Coronary artery (tissue), 2 donors: ENCODE measurements at regions not wholly inside any gene's neighbourhood (a gene's known extent, or its start where the extent isn't known, plus 50 kb on each side); places are given as distances from the start of the nearest gene placed in this dataset.

Source experiments
- DNase-seq: peaks from one replicate; pipeline ENCODE4 v3.0.0-alpha.2; 2017; ENCODE audit warnings: low spot score
- H3K27ac ChIP-seq, 2 donors: fragments of 200-600 bp; sonication (generic); one replicate each; pipeline ENCODE4 v1.5.1; 2016 to 2019
- H3K4me3 ChIP-seq: fragments of 200-600 bp; sonication (generic); 2 replicates; pipeline ENCODE4 v1.5.1; 2016; ENCODE audit warnings: mild to moderate bottlenecking, moderate library complexity
- CTCF ChIP-seq: fragments of 200-600 bp; sonication (generic); IDR thresholded peaks from one replicate; pipeline ENCODE4 v1.5.1; 2019; ENCODE audit warnings: antibody characterized with exemption

DNA sequence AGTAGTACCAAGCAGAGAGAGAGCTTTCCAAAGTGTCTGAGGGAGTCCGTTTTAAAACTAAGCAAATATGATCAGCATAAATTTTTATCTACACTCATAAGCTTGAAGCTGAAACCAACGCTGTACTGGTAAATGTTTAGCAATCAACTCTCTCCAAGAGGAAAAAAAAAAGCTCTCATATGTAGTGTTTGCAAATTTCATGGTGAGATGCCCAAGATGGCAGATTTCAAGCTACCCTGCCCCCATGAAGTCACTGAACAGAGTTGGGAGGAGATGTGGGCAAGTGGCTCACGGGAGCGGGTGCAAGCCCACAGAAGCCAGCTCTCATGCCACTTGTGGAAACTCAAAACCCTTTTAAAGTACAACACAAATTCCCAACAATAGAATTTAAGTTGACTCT is 475.8 kb downstream of the BCAT1 start:
- Histone ChIP-seq H3K4me3 (no peak overlapping the region), H3K27ac (no peak overlapping the region)
- no peak for TF ChIP-seq CTCF
- no peak for DNase-seq

DNA sequence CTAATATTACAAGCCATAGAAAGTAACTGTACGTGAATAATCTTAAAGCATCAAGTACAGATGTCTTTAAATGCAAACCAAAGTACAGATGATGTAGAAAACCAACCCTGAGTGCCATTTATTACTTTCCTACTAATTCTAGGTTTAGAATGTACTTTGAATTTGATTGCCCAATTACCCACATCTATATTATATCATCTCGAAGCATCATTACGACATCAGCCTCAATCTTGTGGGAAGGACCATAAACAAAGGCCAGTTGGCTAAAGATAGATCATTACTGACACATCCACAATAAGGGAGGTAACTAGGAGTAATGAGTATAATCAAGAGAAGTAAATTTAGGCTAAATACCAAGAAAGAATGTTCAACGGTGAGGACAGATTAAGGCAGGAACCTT is 478.9 kb downstream of the BCAT1 start:
- DNase-seq, result no peak
- TF ChIP-seq CTCF, result no peak

DNA sequence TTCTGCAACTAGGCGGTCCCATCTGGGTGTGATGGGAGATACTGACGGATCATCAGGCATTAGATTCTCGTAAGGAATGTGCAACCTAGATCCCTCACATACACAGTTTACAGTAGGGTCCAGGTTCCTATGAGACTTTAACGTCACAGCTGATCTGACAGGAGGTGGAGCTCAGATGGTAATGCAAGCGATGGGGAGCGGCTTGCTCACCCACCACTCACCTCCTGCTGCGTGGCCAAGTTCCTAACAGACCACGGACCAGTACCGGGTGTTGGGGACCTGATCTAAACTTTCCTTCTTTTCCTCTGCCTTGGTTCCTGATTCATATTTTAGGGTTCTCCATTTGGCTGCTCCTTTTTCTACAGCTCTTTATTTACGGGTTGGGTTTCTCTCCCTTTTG is 479.8 kb downstream of the BCAT1 start:
- Histone ChIP-seq H3K4me3 (no peak overlapping the region), H3K27ac (no peak overlapping the region)
- no peak for TF ChIP-seq CTCF
- no peak for DNase-seq

More for the DNA sequence above, 478.9 kb downstream of the BCAT1 start:
- Histone ChIP-seq H3K4me3 (no peak overlapping the region), H3K27ac (no peak overlapping the region)

- no peak for TF ChIP-seq CTCF
- DNase-seq, result no peak
- H3K27ac ChIP-seq, result no peak overlapping the region
- no peak overlapping the region for H3K4me3 ChIP-seq
These were observed 481.7 kb downstream of the BCAT1 start for GRCh38 chr12:24467226-24467625.

- TF ChIP-seq CTCF, result no peak
- Histone ChIP-seq H3K4me3 (no peak overlapping the region), H3K27ac (no peak overlapping the region)
- no peak for DNase-seq
These were observed 485.5 kb downstream of the BCAT1 start for GRCh38 chr12:24463375-24463774.

- Histone ChIP-seq H3K27ac (no peak overlapping the region), H3K4me3 (no peak overlapping the region)
- no peak for TF ChIP-seq CTCF
- DNase-seq, result no peak
These were observed 486.0 kb downstream of the BCAT1 start for GRCh38 chr12:24462946-24463345.

- Histone ChIP-seq H3K4me3 (no peak overlapping the region), H3K27ac (no peak overlapping the region)
- no peak for DNase-seq
- TF ChIP-seq CTCF, result no peak
These were observed 488.4 kb downstream of the BCAT1 start for GRCh38 chr12:24460506-24460905.
